MM.1S (cell line): ENCODE measurements at regions not wholly inside any gene's neighbourhood (a gene's known extent, or its start where the extent isn't known, plus 50 kb on each side); places are given as distances from the start of the nearest gene placed in this dataset.

ENCODE experiments used
- DNase-seq: peaks from one replicate; pipeline ENCODE4 v3.0.0-alpha.2; 2015
- H2AFZ ChIP-seq: fragments of 300-600 bp; sonication (generic); 2 replicates; pipeline ENCODE4 v1.6.0; 2016; ENCODE audit warnings: antibody characterized with exemption, low read length
- H3F3A ChIP-seq: fragments of 300-600 bp; sonication (generic); 2 replicates; pipeline ENCODE4 v1.6.1; 2016; ENCODE audit warnings: mild to moderate bottlenecking, antibody characterized with exemption, low read length, moderate library complexity, mixed read lengths; ENCODE audit not compliant: insufficient read depth
- H3K27ac ChIP-seq: fragments of 300-600 bp; sonication (generic); 2 replicates; pipeline ENCODE4 v1.5.1; 2016; ENCODE audit warnings: mild to moderate bottlenecking, low read length
- H3K27me3 ChIP-seq: fragments of 300-600 bp; sonication (generic); replicated peaks from 2 replicates; pipeline ENCODE4 v1.6.0; 2016; ENCODE audit warnings: low read length; ENCODE audit not compliant: insufficient read depth
- H3K36me3 ChIP-seq: fragments of 300-600 bp; sonication (generic); replicated peaks from 2 replicates; pipeline ENCODE4 v1.6.1; 2016; ENCODE audit warnings: mild to moderate bottlenecking, low read length, mixed read lengths; ENCODE audit not compliant: insufficient read depth
- H3K4me1 ChIP-seq: fragments of 300-600 bp; sonication (generic); 2 replicates; pipeline ENCODE4 v1.6.1; 2016; ENCODE audit warnings: low read length, mixed read lengths
- H3K4me2 ChIP-seq: fragments of 300-600 bp; sonication (generic); 2 replicates; pipeline ENCODE4 v1.6.0; 2016; ENCODE audit warnings: low read depth, low read length
- H3K4me3 ChIP-seq: fragments of 300-600 bp; sonication (generic); 2 replicates; pipeline ENCODE4 v1.5.1; 2016; ENCODE audit warnings: low read length, mixed read lengths
- H3K79me2 ChIP-seq: fragments of 300-600 bp; sonication (generic); 2 replicates; pipeline ENCODE4 v1.6.1; 2016; ENCODE audit warnings: mixed run types, low read length, mixed read lengths
- H3K9ac ChIP-seq: fragments of 300-600 bp; sonication (generic); 2 replicates; pipeline ENCODE4 v1.6.1; 2016; ENCODE audit warnings: low read length, mixed read lengths
- H3K9me2 ChIP-seq: fragments of 300-600 bp; sonication (generic); replicated peaks from 2 replicates; pipeline ENCODE4 v1.6.1; 2016; ENCODE audit warnings: mild to moderate bottlenecking, low read length, mixed read lengths; ENCODE audit not compliant: insufficient read depth
- H3K9me3 ChIP-seq: fragments of 300-600 bp; sonication (generic); replicated peaks from 2 replicates; pipeline ENCODE4 v1.6.1; 2016; ENCODE audit warnings: mild to moderate bottlenecking, low read length, mixed read lengths; ENCODE audit not compliant: insufficient read depth
- H4K20me1 ChIP-seq: fragments of 300-600 bp; sonication (generic); 2 replicates; pipeline ENCODE4 v1.6.1; 2016; ENCODE audit warnings: mild to moderate bottlenecking, low read length, moderate library complexity, mixed read lengths; ENCODE audit not compliant: insufficient read depth
- CTCF ChIP-seq: fragments of 300-600 bp; sonication (generic); IDR thresholded peaks from 2 replicates; pipeline ENCODE4 v1.5.1; 2016; ENCODE audit warnings: antibody characterized with exemption, low read length, mixed read lengths
- EZH2 ChIP-seq: fragments of 300-600 bp; sonication (generic); optimal IDR thresholded peaks from 2 replicates; pipeline ENCODE3; 2017; ENCODE audit warnings: low read depth, mild to moderate bottlenecking, antibody characterized with exemption, low read length, mixed read lengths
- EZH2phosphoT487 ChIP-seq: fragments of 300-600 bp; sonication (generic); IDR thresholded peaks from 2 replicates; pipeline ENCODE4 v1.6.1; 2018; ENCODE audit warnings: antibody characterized with exemption, low read length

- no peaks in the 10 kb centered on the region for H3K9me2 ChIP-seq
- H3F3A ChIP-seq = no peaks in the 10 kb centered on the region
- DNase-seq = no peak
- no peak overlapping the region for H3K4me3 ChIP-seq
- no peak overlapping the region for H3K27ac ChIP-seq
- no peak overlapping the region for H3K4me2 ChIP-seq
- no peak overlapping the region for H2AFZ ChIP-seq
- H3K79me2 ChIP-seq = no peaks in the 10 kb centered on the region
- H3K9ac ChIP-seq = no peak overlapping the region
- H4K20me1 ChIP-seq = no peaks in the 10 kb centered on the region
- H3K9me3 ChIP-seq = no peaks in the 10 kb centered on the region
- TF ChIP-seq CTCF (no peak), EZH2 (no peak), EZH2phosphoT487 (no peak)
- H3K27me3 ChIP-seq = no peaks in the 10 kb centered on the region
- H3K36me3 ChIP-seq = no peaks in the 10 kb centered on the region
- H3K4me1 ChIP-seq = no peaks in the 10 kb centered on the region
Observed at GRCh38 chr4:122090989-122091388, 61.1 kb upstream of the BLTP1 start.

- H3K27ac ChIP-seq = no peak overlapping the region
- H2AFZ ChIP-seq = no peak overlapping the region
- no peaks in the 10 kb centered on the region for H3K79me2 ChIP-seq
Observed at GRCh38 chr4:122086338-122087065, 65.6 kb upstream of the BLTP1 start.

GRCh38 chr4:122083989-122084388 is 68.1 kb upstream of the BLTP1 start:
- Histone ChIP-seq H4K20me1 (no peaks in the 10 kb centered on the region), H3K9me3 (no peaks in the 10 kb centered on the region), H2AFZ (no peak overlapping the region), H3F3A (no peaks in the 10 kb centered on the region), H3K79me2 (no peaks in the 10 kb centered on the region), H3K4me3 (no peak overlapping the region), H3K4me2 (no peak overlapping the region), H3K36me3 (no peaks in the 10 kb centered on the region), H3K27ac (no peak overlapping the region), H3K9me2 (no peaks in the 10 kb centered on the region), H3K27me3 (no peaks in the 10 kb centered on the region), H3K9ac (no peak overlapping the region), H3K4me1 (no peaks in the 10 kb centered on the region)
- TF ChIP-seq EZH2phosphoT487 (no peak), CTCF (no peak), EZH2 (no peak)
- no peak for DNase-seq

More at GRCh38 chr4:122086338-122087065, 65.6 kb upstream of the BLTP1 start:
- TF ChIP-seq EZH2phosphoT487 (no peak), EZH2 (no peak), CTCF (no peak)
- H3K4me3 ChIP-seq = no peak overlapping the region
- H3F3A ChIP-seq = no peaks in the 10 kb centered on the region
- no peaks in the 10 kb centered on the region for H3K4me1 ChIP-seq
- H3K9me2 ChIP-seq = no peaks in the 10 kb centered on the region
- no peaks in the 10 kb centered on the region for H3K27me3 ChIP-seq
- no peak for DNase-seq
- H3K9me3 ChIP-seq = no peaks in the 10 kb centered on the region
- no peak overlapping the region for H3K9ac ChIP-seq
- no peak overlapping the region for H3K4me2 ChIP-seq
- no peaks in the 10 kb centered on the region for H3K36me3 ChIP-seq
- H4K20me1 ChIP-seq = no peaks in the 10 kb centered on the region
